HCT116 (cell line): ENCODE measurements at regions not wholly inside any gene's neighbourhood (a gene's known extent, or its start where the extent isn't known, plus 50 kb on each side); places are given as distances from the start of the nearest gene placed in this dataset.

Experiments used
- ATAC-seq: fragments of 200-7000 bp; cut with Tn5 transposase; 2 replicates; pipeline ENCODE4 v1.9.1; 2020; ENCODE audit warnings: mild to moderate bottlenecking, moderate library complexity
- BruUV-seq: library from RNA; stranded (reverse); fragments of 400-500 nt; replicated peaks from 2 replicates; lab custom pipeline; 2021; lab: Mats Ljungman, UMichigan
- CTCF ChIA-PET: fragments of 300-600 bp; sonication (Branson Sonifier 250); formaldehyde crosslinking; loops from one replicate; lab custom pipeline; 2021; ENCODE audit warnings: antibody characterized with exemption; lab: Charles Lee
- POLR2A ChIA-PET: fragments of 300-600, 350-600 bp; sonication (Branson Sonifier 250); formaldehyde crosslinking; loops from one replicate; lab custom pipeline; 2021; ENCODE audit warnings: antibody characterized with exemption; lab: Charles Lee
- RAD21 ChIA-PET, 2 experiments: fragments of 300-600 bp; sonication (Branson Sonifier 250); formaldehyde crosslinking; loops; one replicate each; lab custom pipeline; 2023; ENCODE audit warnings: low total read pairs in 2 of 2; ENCODE audit not compliant: uncharacterized antibody in 2 of 2, unreplicated experiment in 2 of 2, low non-redundant PET in 1 of 2; lab: Charles Lee
- DNase-seq: peaks from one replicate; pipeline ENCODE4 v3.0.0-alpha.2; 2010; ENCODE audit warnings: low read depth, low spot score
- H2AFZ ChIP-seq: fragments of 200-600 bp; shearing (Covaris generic), sonication (generic); 2 replicates; pipeline ENCODE4 v1.6.1; 2017; ENCODE audit warnings: low read depth, mixed run types, mixed read lengths, antibody characterized with exemption, low read length; ENCODE audit not compliant: poor library complexity, severe bottlenecking
- H3K27ac ChIP-seq: 2 replicates; pipeline ENCODE4 v1.5.1; 2012; ENCODE audit warnings: low read depth, low read length
- H3K27me3 ChIP-seq: fragments of 200-600 bp; sonication (generic); 2 replicates; pipeline ENCODE4 v1.6.1; 2016; ENCODE audit warnings: mixed run types, low read length, mixed read lengths; ENCODE audit not compliant: insufficient read depth
- H3K36me3 ChIP-seq, 2 experiments: fragments of 200-500 bp in 1 of 2; fragments of 200-600 bp in 1 of 2; sonication (Bioruptor generic) in 1 of 2; sonication (generic) in 1 of 2; 2 replicates each; pipeline versions ENCODE4 v1.5.1 to v1.6.1; 2014 to 2016; ENCODE audit warnings: low read length in 2 of 2, inconsistent platforms in 1 of 2, mixed read lengths in 1 of 2, mixed run types in 1 of 2; ENCODE audit not compliant: insufficient read depth in 2 of 2, control insufficient read depth in 1 of 2
- H3K4me1 ChIP-seq, 2 experiments: fragments of 200-600 bp in 1 of 2; sonication (generic) in 1 of 2; 2 replicates each; pipeline versions ENCODE4 v1.5.1 to v1.6.1; 2012 to 2017; ENCODE audit warnings: low read length in 2 of 2, inconsistent platforms in 1 of 2, mild to moderate bottlenecking in 1 of 2, mixed read lengths in 1 of 2, mixed run types in 1 of 2, moderate library complexity in 1 of 2; ENCODE audit not compliant: insufficient read depth in 2 of 2, control insufficient read depth in 1 of 2
- H3K4me2 ChIP-seq: fragments of 200-600 bp; sonication (generic); 2 replicates; pipeline ENCODE4 v1.6.1; 2017; ENCODE audit warnings: mixed run types, low read length, mixed read lengths
- H3K4me3 ChIP-seq, 2 experiments: fragments of 200-600 bp in 1 of 2; sonication (generic) in 1 of 2; replicated peaks in 1 of 2; 2 replicates each; pipeline ENCODE4 v1.5.1; 2011 to 2016; ENCODE audit warnings: low read length in 2 of 2, control low read depth in 1 of 2, low read depth in 1 of 2, mild to moderate bottlenecking in 1 of 2, mixed read lengths in 1 of 2, mixed run types in 1 of 2
- H3K79me2 ChIP-seq: fragments of 200-600 bp; sonication (generic); 2 replicates; pipeline ENCODE4 v1.6.1; 2017; ENCODE audit warnings: mild to moderate bottlenecking, mixed run types, low read length, moderate library complexity, mixed read lengths; ENCODE audit not compliant: insufficient read depth
- H3K9ac ChIP-seq: fragments of 200-600 bp; sonication (generic); 2 replicates; pipeline ENCODE4 v1.6.1; 2016; ENCODE audit warnings: low read length, mixed read lengths
- H3K9me2 ChIP-seq: fragments of 200-600 bp; sonication (generic), shearing (Covaris generic); 2 replicates; pipeline ENCODE4 v1.6.1; 2017; ENCODE audit warnings: mixed run types, mild to moderate bottlenecking, moderate library complexity; ENCODE audit not compliant: insufficient read depth
- H3K9me3 ChIP-seq, 2 experiments: fragments of 200-500 bp in 1 of 2; fragments of 200-600 bp in 1 of 2; sonication (Bioruptor generic) in 1 of 2; sonication (generic) in 1 of 2; 2 replicates each; pipeline ENCODE4 v1.6.1; 2014 to 2017; ENCODE audit warnings: low read length in 2 of 2, mixed read lengths in 2 of 2, inconsistent platforms in 1 of 2, low read depth in 1 of 2, mild to moderate bottlenecking in 1 of 2, mixed run types in 1 of 2, moderate library complexity in 1 of 2; ENCODE audit not compliant: control insufficient read depth in 1 of 2, insufficient read depth in 1 of 2
- H4K20me1 ChIP-seq: fragments of 200-600 bp; sonication (generic), shearing (Covaris generic); 2 replicates; pipeline ENCODE4 v1.6.1; 2017; ENCODE audit warnings: mixed run types, mild to moderate bottlenecking, moderate library complexity; ENCODE audit not compliant: insufficient read depth
- ATF3 ChIP-seq: IDR thresholded peaks from 2 replicates; pipeline ENCODE4 v1.6.1; 2012
- CBX3 ChIP-seq: IDR thresholded peaks from 2 replicates; pipeline ENCODE4 v1.6.1; 2012; ENCODE audit warnings: low read depth
- CEBPB ChIP-seq: IDR thresholded peaks from 2 replicates; pipeline ENCODE4 v1.6.1; 2012; ENCODE audit warnings: low read depth
- EGR1 ChIP-seq: IDR thresholded peaks from 2 replicates; pipeline ENCODE4 v1.6.1; 2012; ENCODE audit warnings: low read depth
- FOSL1 ChIP-seq: IDR thresholded peaks from 2 replicates; pipeline ENCODE4 v1.6.1; 2012; ENCODE audit warnings: low read depth
- MAX ChIP-seq: IDR thresholded peaks from 2 replicates; pipeline ENCODE4 v1.6.1; 2012
- SRF ChIP-seq: IDR thresholded peaks from 2 replicates; pipeline ENCODE4 v1.6.1; 2012; ENCODE audit warnings: low read depth
- TCF7L2 ChIP-seq: IDR thresholded peaks from 2 replicates; pipeline ENCODE4 v1.7.0; 2011; ENCODE audit warnings: borderline replicate concordance, inconsistent platforms; ENCODE audit not compliant: insufficient read depth, insufficient read length; ENCODE audit errors: extremely low read depth
- YY1 ChIP-seq: IDR thresholded peaks from 2 replicates; pipeline ENCODE4 v1.6.1; 2011; ENCODE audit warnings: low read length, low read depth, moderate library complexity, mild to moderate bottlenecking; ENCODE audit not compliant: insufficient replicate concordance; ENCODE audit errors: extremely low read depth
- intact Hi-C: fragments of 100-400 bp; cut with micrococcal nuclease; formaldehyde crosslinking; loops from 2 replicates; pipeline ENCODE4 v1.10.0; 2022

DNA sequence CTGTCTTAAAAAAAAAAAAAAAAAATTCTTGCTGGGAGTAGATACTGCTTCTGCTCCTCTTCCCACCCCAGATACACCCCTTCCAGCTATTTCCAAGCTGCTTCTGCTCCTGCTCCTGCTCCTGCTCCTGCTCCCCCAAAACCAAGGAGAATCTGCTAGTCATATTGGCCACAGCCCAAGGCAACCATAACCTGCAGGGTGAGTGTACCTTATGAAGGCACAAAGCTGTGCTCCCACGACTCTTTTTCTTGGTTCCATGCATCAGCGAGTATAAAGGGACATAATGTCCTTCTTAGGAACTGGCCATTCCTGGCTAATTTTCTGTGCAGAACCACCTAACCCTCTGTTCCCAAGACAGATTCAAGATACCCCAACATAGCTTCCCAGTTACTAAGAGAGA is 129.5 kb upstream of the CDK1 start:
- Histone ChIP-seq H3K4me2 (no peak overlapping the region), H2AFZ (no peak overlapping the region), H4K20me1 (no peaks in the 10 kb centered on the region), H3K9me2 (no peaks in the 10 kb centered on the region), H3K9ac (no peak overlapping the region), H3K27me3 (no peaks in the 10 kb centered on the region), H3K27ac (no peak overlapping the region), H3K4me1 (peaks cover 0 to 3% of the 10 kb centered on the region in 2 experiments; a peak in 1 of 4 replicates), H3K36me3 (no peaks in the 10 kb centered on the region), H3K9me3 (no peaks in the 10 kb centered on the region), H3K4me3 (no peak overlapping the region), H3K79me2 (no peaks in the 10 kb centered on the region)
- ChIA-PET POLR2A (no interaction called here), CTCF (interaction anchor here (0.7 to 1.4 kb wide), 6 partner anchors 9 to 208 kb away, joined by 3 to 5 read pairs (median 3); no protein-coding TSS in a partner anchor), RAD21 (no interaction called here)
- DNase-seq: no peak
- no peak for ATAC-seq
- no TSS peak for BruUV-seq
- TF ChIP-seq SRF: no peak
- TF ChIP-seq EGR1: no peak
- TF ChIP-seq TCF7L2: no peak
- no peak for TF ChIP-seq MAX
- no peak for TF ChIP-seq ATF3
- no peak for TF ChIP-seq FOSL1
- no peak for TF ChIP-seq YY1
- no peak for TF ChIP-seq CEBPB
- TF ChIP-seq CBX3: no peak
- intact Hi-C loops: loop anchor here (5.0 kb wide), 1 partner anchor 546 kb away; no protein-coding TSS in a partner anchor
